Nephron progenitor cell (in vitro differentiated cells): ENCODE measurements at regions not wholly inside any gene's neighbourhood (a gene's known extent, or its start where the extent isn't known, plus 50 kb on each side); places are given as distances from the start of the nearest gene placed in this dataset.
"Not testable (repeated sequence)": the region's sequence is repeated elsewhere in the genome, so short reads cannot be mapped to it uniquely, and the experiment has no call there.

ENCODE experiments used
- DNase-seq: peaks from one replicate; pipeline ENCODE4 v3.0.0; 2021
- H3K27ac Mint-ChIP-seq: 2 replicates; pipeline ENCODE4 v1.8.0; 2021; ENCODE audit warnings: mild to moderate bottlenecking, moderate library complexity, mixed read lengths
- H3K27me3 Mint-ChIP-seq: 2 replicates; pipeline ENCODE4 v1.8.0; 2021; ENCODE audit warnings: mild to moderate bottlenecking, low read depth, mixed read lengths; ENCODE audit not compliant: poor library complexity
- H3K36me3 Mint-ChIP-seq: 2 replicates; pipeline ENCODE4 v1.8.0; 2021; ENCODE audit warnings: low read depth, mixed read lengths
- H3K4me1 Mint-ChIP-seq: 2 replicates; pipeline ENCODE4 v1.8.0; 2021; ENCODE audit warnings: mixed read lengths
- H3K4me3 Mint-ChIP-seq: 2 replicates; pipeline ENCODE4 v1.8.0; 2021; ENCODE audit warnings: mild to moderate bottlenecking, moderate library complexity, mixed read lengths
- H3K9me3 Mint-ChIP-seq: 2 replicates; pipeline ENCODE4 v1.8.0; 2021; ENCODE audit warnings: mild to moderate bottlenecking, moderate library complexity, mixed read lengths
- CTCF ChIP-seq: fragments of 200-600 bp; sonication (generic); IDR thresholded peaks from 2 replicates; pipeline ENCODE4 v1.5.0; 2021; ENCODE audit warnings: antibody characterized with exemption

- Mint-ChIP-seq H3K27me3 (peaks cover 14% of the 10 kb centered on the region), H3K4me3 (no peak overlapping the region), H3K36me3 (no peaks in the 10 kb centered on the region), H3K9me3 (peaks cover 13% of the 10 kb centered on the region), H3K4me1 (peaks cover 10% of the 10 kb centered on the region), H3K27ac (no peak overlapping the region)
- TF ChIP-seq CTCF: no peak
- no peak for DNase-seq
Measured at GRCh38 chr7:68892236-68892635, 706.0 kb upstream of the AUTS2 start.

- Mint-ChIP-seq H3K9me3 (peaks cover 8% of the 10 kb centered on the region), H3K27me3 (peaks cover 14% of the 10 kb centered on the region), H3K27ac (no peak overlapping the region), H3K4me1 (peaks cover 10% of the 10 kb centered on the region), H3K4me3 (no peak overlapping the region), H3K36me3 (no peaks in the 10 kb centered on the region)
- TF ChIP-seq CTCF: no peak
- DNase-seq: no peak
Measured at GRCh38 chr7:68893411-68893810, 704.9 kb upstream of the AUTS2 start.

DNA sequence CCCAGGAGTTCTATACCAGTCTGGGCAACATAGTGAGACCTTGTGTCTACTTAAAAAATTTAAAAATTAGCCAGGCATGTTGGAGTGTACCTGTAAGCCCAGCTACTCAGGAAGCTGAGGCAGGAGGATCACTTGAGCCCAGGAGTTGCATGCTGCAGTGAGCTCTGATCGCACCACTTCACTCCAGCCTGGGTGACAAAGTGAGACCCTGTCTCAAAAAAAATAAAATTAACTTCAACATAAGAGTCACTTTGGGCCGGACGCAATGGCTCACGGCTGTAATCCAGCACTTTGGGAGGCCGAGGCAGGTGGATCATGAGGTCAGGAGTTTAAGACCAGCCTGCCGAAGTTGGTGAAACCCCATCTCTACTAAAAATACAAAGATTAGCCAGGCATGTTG, 699.1 kb upstream of the AUTS2 start:
- H3K4me3 Mint-ChIP-seq, H3K4me1 Mint-ChIP-seq, H3K36me3 Mint-ChIP-seq, DNase-seq, H3K27ac Mint-ChIP-seq: not testable (repeated sequence)
- Mint-ChIP-seq H3K9me3 (peaks cover 14% of the 10 kb centered on the region), H3K27me3 (peaks cover 12% of the 10 kb centered on the region)

- peaks cover 4% of the 10 kb centered on the region for H3K27me3 Mint-ChIP-seq
- H3K36me3 Mint-ChIP-seq: peaks cover 5% of the 10 kb centered on the region
Measured at GRCh38 chr7:68900096-68900495, 698.2 kb upstream of the AUTS2 start.

GRCh38 chr7:68904630-68905029, 693.6 kb upstream of the AUTS2 start:
- DNase-seq: no peak
- peak overlapping the region; percentile 64 for H3K27ac Mint-ChIP-seq
- no peak overlapping the region for H3K4me3 Mint-ChIP-seq
- peaks cover 5% of the 10 kb centered on the region for H3K36me3 Mint-ChIP-seq
- peaks cover 28% of the 10 kb centered on the region for H3K9me3 Mint-ChIP-seq
- peaks cover 6% of the 10 kb centered on the region for H3K4me1 Mint-ChIP-seq
- peaks cover 4% of the 10 kb centered on the region for H3K27me3 Mint-ChIP-seq
- TF ChIP-seq CTCF: no peak

More at GRCh38 chr7:68900096-68900495, 698.2 kb upstream of the AUTS2 start:
- H3K4me1 Mint-ChIP-seq: no peaks in the 10 kb centered on the region
- no peak for TF ChIP-seq CTCF
- no peak overlapping the region for H3K27ac Mint-ChIP-seq
- no peak overlapping the region for H3K4me3 Mint-ChIP-seq
- DNase-seq: no peak
- peaks cover 17% of the 10 kb centered on the region for H3K9me3 Mint-ChIP-seq

- Mint-ChIP-seq H3K36me3 (no peaks in the 10 kb centered on the region), H3K27ac (no peak overlapping the region)
Measured at GRCh38 chr7:68911754-68912153, 686.5 kb upstream of the AUTS2 start.

More at GRCh38 chr7:68911754-68912153, 686.5 kb upstream of the AUTS2 start:
- DNase-seq: no peak
- Mint-ChIP-seq H3K9me3 (peaks cover 37% of the 10 kb centered on the region), H3K27me3 (peaks cover 3% of the 10 kb centered on the region), H3K4me3 (no peak overlapping the region), H3K4me1 (peaks cover 2% of the 10 kb centered on the region)
- no peak for TF ChIP-seq CTCF
